Esophagus squamous epithelium (tissue), 5 donors: ENCODE measurements at regions not wholly inside any gene's neighbourhood (a gene's known extent, or its start where the extent isn't known, plus 50 kb on each side); places are given as distances from the start of the nearest gene placed in this dataset.

Experiments used
- DNase-seq: peaks from one replicate; lab custom pipeline; 2025; lab: John Stamatoyannopoulos, UW
- H3K27ac ChIP-seq, 4 donors: fragments of 200-600 bp; sonication (generic); one replicate each; pipeline ENCODE4 v1.5.1; 2016 to 2019; ENCODE audit warnings: mild to moderate bottlenecking in 1 of 4
- H3K27me3 ChIP-seq, 4 donors: fragments of 200-600 bp; sonication (generic); 1 replicate in 3 of 4; 2 replicates in 1 of 4; pipeline versions ENCODE4 v1.5.1 to v1.6.0; 2017 to 2021; ENCODE audit warnings: antibody characterized with exemption in 1 of 4
- H3K36me3 ChIP-seq, 3 donors: fragments of 200-600 bp; sonication (generic); one replicate each; pipeline ENCODE4 v1.5.1; 2016 to 2019
- H3K4me1 ChIP-seq, 3 donors: fragments of 200-600 bp; sonication (generic); one replicate each; pipeline ENCODE4 v1.5.1; 2017 to 2019
- H3K4me3 ChIP-seq, 4 donors: fragments of 200-600 bp; sonication (generic); 1 replicate in 3 of 4; 2 replicates in 1 of 4; pipeline ENCODE4 v1.5.1; 2016 to 2019; ENCODE audit warnings: mild to moderate bottlenecking in 2 of 4, moderate library complexity in 1 of 4
- H3K9me3 ChIP-seq, 3 donors: fragments of 200-600 bp; sonication (generic); one replicate each; pipeline ENCODE4 v1.5.1; 2016 to 2019
- POLR2A ChIP-seq, 4 donors: fragments of 450-650 bp; IDR thresholded peaks; one replicate each; pipeline ENCODE4 v1.6.1; 2017; ENCODE audit warnings: antibody characterized with exemption in 4 of 4, mild to moderate bottlenecking in 4 of 4, moderate library complexity in 3 of 4
- WGBS, 2 donors: methylation state at CpG; one replicate each; pipeline ENCODE4 v1.1.5; 2018; 5-methylcytosine and 5-hydroxymethylcytosine counted together
- intact Hi-C: fragments of 100-400 bp; cut with DNase I; formaldehyde crosslinking; loops from one replicate; pipeline ENCODE4 v1.15.0; 2022
- TF ChIP-seq, protein P1 (sequence below), 6 experiments: fragments of 450-650 bp in 4 of 6; fragments of 200-600 bp in 2 of 6; sonication (generic) in 2 of 6; IDR thresholded peaks; one replicate each; pipeline ENCODE4 v1.5.1; 2016 to 2019; ENCODE audit warnings: antibody characterized with exemption in 6 of 6, mild to moderate bottlenecking in 4 of 6, moderate library complexity in 4 of 6
- donor health status: DM: yes; HTN: yes; CAD: no.

DNA sequence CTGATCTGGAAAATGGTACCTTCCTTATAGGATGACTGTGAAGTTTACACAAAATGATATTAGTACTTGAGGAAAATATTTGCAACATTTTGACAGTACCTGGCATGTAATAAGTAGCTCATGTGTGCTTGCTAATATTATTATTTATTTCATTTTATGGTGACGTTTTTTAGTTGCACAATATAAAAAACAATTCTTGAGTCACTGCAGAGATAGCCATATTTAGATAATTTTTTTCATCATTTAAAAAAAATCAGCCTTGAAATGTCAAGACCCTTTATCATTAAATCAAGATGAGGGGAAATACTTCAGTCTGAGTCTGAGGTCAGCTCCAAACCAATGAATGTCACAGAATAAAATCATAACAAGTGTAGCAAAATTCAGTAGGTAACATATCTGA lies 196.8 kb upstream of the RUNX1 start:
- Histone ChIP-seq H3K27ac (no peak overlapping the region), H3K4me3 (no peak overlapping the region), H3K9me3 (peaks cover 0 to 7% (median 0%) of the 10 kb centered on the region in 3 donors), H3K27me3 (no peaks in the 10 kb centered on the region), H3K36me3 (no peaks in the 10 kb centered on the region), H3K4me1 (peaks cover 0 to 39% (median 3%) of the 10 kb centered on the region in 3 donors)
- 72 to 74% methylated on average over 1 of the region's 1 CpG for WGBS, 2 donors
- intact Hi-C loops = no loop called here
- TF ChIP-seq POLR2A (IDR thresholded peaks at IDR 0.05) = no peak
- TF ChIP-seq, protein P1, sequence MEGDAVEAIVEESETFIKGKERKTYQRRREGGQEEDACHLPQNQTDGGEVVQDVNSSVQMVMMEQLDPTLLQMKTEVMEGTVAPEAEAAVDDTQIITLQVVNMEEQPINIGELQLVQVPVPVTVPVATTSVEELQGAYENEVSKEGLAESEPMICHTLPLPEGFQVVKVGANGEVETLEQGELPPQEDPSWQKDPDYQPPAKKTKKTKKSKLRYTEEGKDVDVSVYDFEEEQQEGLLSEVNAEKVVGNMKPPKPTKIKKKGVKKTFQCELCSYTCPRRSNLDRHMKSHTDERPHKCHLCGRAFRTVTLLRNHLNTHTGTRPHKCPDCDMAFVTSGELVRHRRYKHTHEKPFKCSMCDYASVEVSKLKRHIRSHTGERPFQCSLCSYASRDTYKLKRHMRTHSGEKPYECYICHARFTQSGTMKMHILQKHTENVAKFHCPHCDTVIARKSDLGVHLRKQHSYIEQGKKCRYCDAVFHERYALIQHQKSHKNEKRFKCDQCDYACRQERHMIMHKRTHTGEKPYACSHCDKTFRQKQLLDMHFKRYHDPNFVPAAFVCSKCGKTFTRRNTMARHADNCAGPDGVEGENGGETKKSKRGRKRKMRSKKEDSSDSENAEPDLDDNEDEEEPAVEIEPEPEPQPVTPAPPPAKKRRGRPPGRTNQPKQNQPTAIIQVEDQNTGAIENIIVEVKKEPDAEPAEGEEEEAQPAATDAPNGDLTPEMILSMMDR (IDR thresholded peaks at IDR 0.05) = no peak
- DNase-seq = no peak

GRCh38 chr21:35244514-35244913 lies 195.4 kb upstream of the RUNX1 start:
- Histone ChIP-seq H3K9me3 (no peaks in the 10 kb centered on the region), H3K36me3 (no peaks in the 10 kb centered on the region), H3K27ac (peak overlapping the region in 1 of 4 donors; percentile 45), H3K4me3 (no peak overlapping the region), H3K27me3 (no peaks in the 10 kb centered on the region), H3K4me1 (peaks cover 0 to 34% (median 3%) of the 10 kb centered on the region in 3 donors)
- 39 to 42% methylated on average over 4 of the region's 4 CpGs for WGBS, 2 donors
- no peak for DNase-seq
- TF ChIP-seq, protein P1 (IDR thresholded peaks at IDR 0.05) = no peak
- TF ChIP-seq POLR2A (IDR thresholded peaks at IDR 0.05) = no peak
- intact Hi-C loops = no loop called here

- no peak overlapping the region for H3K4me3 ChIP-seq
- intact Hi-C loops = no loop called here
- WGBS, 2 donors = 67 to 72% methylated on average over 4 of the region's 4 CpGs
These were observed 194.1 kb upstream of the RUNX1 start for GRCh38 chr21:35243171-35243570.

GRCh38 chr21:35239811-35240219 lies 190.7 kb upstream of the RUNX1 start:
- no peak for DNase-seq
- Histone ChIP-seq H3K9me3 (no peaks in the 10 kb centered on the region), H3K27ac (no peak overlapping the region), H3K36me3 (no peaks in the 10 kb centered on the region), H3K27me3 (no peaks in the 10 kb centered on the region), H3K4me3 (peak overlapping the region in 1 of 4 donors; percentile 15), H3K4me1 (peaks cover 0 to 31% (median 6%) of the 10 kb centered on the region in 3 donors)
- WGBS, 2 donors = 70 to 72% methylated on average over 6 to 8 of the region's 9 CpGs
- intact Hi-C loops = no loop called here
- no peak for TF ChIP-seq POLR2A (IDR thresholded peaks at IDR 0.05)
- TF ChIP-seq, protein P1 (IDR thresholded peaks at IDR 0.05) = no peak

More at GRCh38 chr21:35243171-35243570, 194.1 kb upstream of the RUNX1 start:
- DNase-seq = no peak
- TF ChIP-seq, protein P1 (IDR thresholded peaks at IDR 0.05) = no peak
- no peak for TF ChIP-seq POLR2A (IDR thresholded peaks at IDR 0.05)
- H3K9me3 ChIP-seq = no peaks in the 10 kb centered on the region
- H3K27me3 ChIP-seq = no peaks in the 10 kb centered on the region
- no peaks in the 10 kb centered on the region for H3K36me3 ChIP-seq
- H3K27ac ChIP-seq = no peak overlapping the region
- H3K4me1 ChIP-seq = peaks cover 0 to 36% (median 6%) of the 10 kb centered on the region in 3 donors

- no peak for DNase-seq
- Histone ChIP-seq H3K27me3 (no peaks in the 10 kb centered on the region), H3K9me3 (no peaks in the 10 kb centered on the region), H3K36me3 (no peaks in the 10 kb centered on the region), H3K4me1 (peaks cover 0 to 15% (median 3%) of the 10 kb centered on the region in 3 donors), H3K4me3 (no peak overlapping the region), H3K27ac (no peak overlapping the region)
- intact Hi-C loops = no loop called here
- no peak for TF ChIP-seq POLR2A (IDR thresholded peaks at IDR 0.05)
- WGBS, 2 donors = 81 to 85% methylated on average over 2 of the region's 2 CpGs
These were observed 189.0 kb upstream of the RUNX1 start for GRCh38 chr21:35238119-35238518.

GRCh38 chr21:35237287-35237686 lies 188.2 kb upstream of the RUNX1 start:
- no peak overlapping the region for H3K4me3 ChIP-seq
- no peaks in the 10 kb centered on the region for H3K36me3 ChIP-seq
- DNase-seq = no peak
- no peak overlapping the region for H3K27ac ChIP-seq
- 58 to 75% methylated on average over 2 of the region's 2 CpGs for WGBS, 2 donors
- H3K27me3 ChIP-seq = no peaks in the 10 kb centered on the region
- no peaks in the 10 kb centered on the region for H3K9me3 ChIP-seq
- H3K4me1 ChIP-seq = peaks cover 0 to 12% (median 3%) of the 10 kb centered on the region in 3 donors
- intact Hi-C loops = no loop called here
- TF ChIP-seq, protein P1 (IDR thresholded peaks at IDR 0.05) = no peak
